Neural progenitor cell (in vitro differentiated cells): ENCODE measurements at regions not wholly inside any gene's neighbourhood (a gene's known extent, or its start where the extent isn't known, plus 50 kb on each side); places are given as distances from the start of the nearest gene placed in this dataset.

ENCODE experiments used
- DNase-seq: peaks from one replicate; pipeline ENCODE4 v3.0.0-alpha.2; 2016; ENCODE audit warnings: low spot score
- H2AFZ ChIP-seq: fragments of 200-600 bp; sonication (generic); replicated peaks from 2 replicates; pipeline ENCODE4 v1.6.1; 2016; ENCODE audit warnings: antibody characterized with exemption
- H3F3A ChIP-seq: fragments of 200-600 bp; sonication (generic); 2 replicates; pipeline ENCODE4 v1.6.1; 2016; ENCODE audit warnings: antibody characterized with exemption, low read depth
- H3K27ac ChIP-seq: fragments of 200-600 bp; sonication (generic); 2 replicates; pipeline ENCODE4 v1.5.1; 2016; ENCODE audit warnings: mild to moderate bottlenecking
- H3K27me3 ChIP-seq: fragments of 200-600 bp; sonication (generic); 2 replicates; pipeline ENCODE4 v1.6.1; 2016; ENCODE audit warnings: mild to moderate bottlenecking, moderate library complexity
- H3K36me3 ChIP-seq: fragments of 200-600 bp; sonication (generic); 2 replicates; pipeline ENCODE4 v1.5.1; 2016
- H3K4me1 ChIP-seq: fragments of 200-600 bp; sonication (generic); 2 replicates; pipeline ENCODE4 v1.6.1; 2016; ENCODE audit warnings: mixed run types
- H3K4me2 ChIP-seq: fragments of 200-600 bp; sonication (generic); 2 replicates; pipeline ENCODE4 v1.6.1; 2016
- H3K4me3 ChIP-seq: fragments of 200-600 bp; sonication (generic); 2 replicates; pipeline ENCODE4 v1.5.1; 2016
- H3K79me2 ChIP-seq: fragments of 200-600 bp; sonication (generic); 2 replicates; pipeline ENCODE4 v1.6.1; 2016; ENCODE audit warnings: low read depth
- H3K9ac ChIP-seq: fragments of 200-600 bp; sonication (generic); 2 replicates; pipeline ENCODE4 v1.6.1; 2016
- H3K9me3 ChIP-seq: fragments of 200-600 bp; sonication (generic); 2 replicates; pipeline ENCODE4 v1.5.1; 2016; ENCODE audit warnings: low read depth
- H4K20me1 ChIP-seq: fragments of 200-600 bp; sonication (generic); 2 replicates; pipeline ENCODE4 v1.6.1; 2016; ENCODE audit warnings: low read depth
- H3K27ac Mint-ChIP-seq: 3 replicates; pipeline ENCODE4 v1.8.0; 2021; ENCODE audit warnings: mixed read lengths
- H3K27me3 Mint-ChIP-seq: 2 replicates; pipeline ENCODE4 v1.8.0; 2022; ENCODE audit warnings: low read depth, mild to moderate bottlenecking, inconsistent platforms, moderate library complexity, mixed read lengths; ENCODE audit not compliant: insufficient read depth
- H3K36me3 Mint-ChIP-seq: 3 replicates; pipeline ENCODE4 v1.8.0; 2021; ENCODE audit warnings: mixed read lengths
- H3K4me1 Mint-ChIP-seq: 3 replicates; pipeline ENCODE4 v1.8.0; 2021; ENCODE audit warnings: mixed read lengths
- H3K4me3 Mint-ChIP-seq: 3 replicates; pipeline ENCODE4 v1.8.0; 2021; ENCODE audit warnings: mild to moderate bottlenecking, moderate library complexity, mixed read lengths
- H3K9me3 Mint-ChIP-seq: 3 replicates; pipeline ENCODE4 v1.8.0; 2020; ENCODE audit warnings: mixed read lengths
- CTCF ChIP-seq: fragments of 200-600 bp; sonication (generic); IDR thresholded peaks from 2 replicates; pipeline ENCODE4 v1.5.1; 2017; ENCODE audit warnings: antibody characterized with exemption, mild to moderate bottlenecking
- EZH2 ChIP-seq: fragments of 200-600 bp; sonication (generic); IDR thresholded peaks from 2 replicates; pipeline ENCODE4 v1.6.1; 2017; ENCODE audit warnings: antibody characterized with exemption, mild to moderate bottlenecking, moderate library complexity
- EZH2phosphoT487 ChIP-seq: fragments of 200-600 bp; sonication (generic); IDR thresholded peaks from 2 replicates; pipeline ENCODE4 v1.6.1; 2017; ENCODE audit warnings: antibody characterized with exemption

- Histone ChIP-seq H3K36me3 (no peaks in the 10 kb centered on the region), H3K27ac (no peak overlapping the region), H3K79me2 (no peaks in the 10 kb centered on the region), H3K9ac (no peak overlapping the region), H4K20me1 (no peaks in the 10 kb centered on the region), H3K27me3 (no peaks in the 10 kb centered on the region), H3K9me3 (no peaks in the 10 kb centered on the region), H3K4me2 (no peak overlapping the region), H2AFZ (no peak overlapping the region), H3K4me1 (peaks cover 6% of the 10 kb centered on the region), H3F3A (no peaks in the 10 kb centered on the region), H3K4me3 (no peak overlapping the region)
- TF ChIP-seq CTCF (peak; percentile 48), EZH2phosphoT487 (no peak)
- no peaks in the 10 kb centered on the region for H3K36me3 Mint-ChIP-seq
- no peak overlapping the region for H3K4me3 Mint-ChIP-seq
- H3K4me1 Mint-ChIP-seq: no peaks in the 10 kb centered on the region
- peak; percentile 14 for DNase-seq
- H3K27ac Mint-ChIP-seq: no peak overlapping the region
- no peaks in the 10 kb centered on the region for H3K9me3 Mint-ChIP-seq
- H3K27me3 Mint-ChIP-seq: no peaks in the 10 kb centered on the region
Observed at GRCh38 chr18:57859314-57859713, 56.2 kb upstream of the ATP8B1 start.

GRCh38 chr18:57856557-57857280 is 53.6 kb upstream of the ATP8B1 start:
- H3K4me2 ChIP-seq: peak overlapping the region; percentile 47
- Mint-ChIP-seq H3K36me3 (no peaks in the 10 kb centered on the region), H3K4me1 (no peaks in the 10 kb centered on the region), H3K27me3 (no peaks in the 10 kb centered on the region), H3K9me3 (no peaks in the 10 kb centered on the region), H3K4me3 (no peak overlapping the region), H3K27ac (no peak overlapping the region)
- no peaks in the 10 kb centered on the region for H4K20me1 ChIP-seq
- no peak overlapping the region for H2AFZ ChIP-seq
- no peaks in the 10 kb centered on the region for H3K79me2 ChIP-seq
- TF ChIP-seq EZH2phosphoT487 (no peak), EZH2 (no peak), CTCF (no peak)
- peaks cover 6% of the 10 kb centered on the region for H3K4me1 ChIP-seq
- no peaks in the 10 kb centered on the region for H3K27me3 ChIP-seq
- no peak overlapping the region for H3K9ac ChIP-seq
- H3K4me3 ChIP-seq: no peak overlapping the region
- H3K36me3 ChIP-seq: no peaks in the 10 kb centered on the region
- H3K27ac ChIP-seq: no peak overlapping the region
- H3K9me3 ChIP-seq: no peaks in the 10 kb centered on the region
- H3F3A ChIP-seq: no peaks in the 10 kb centered on the region
- no peak for DNase-seq

- DNase-seq: no peak
- H3K36me3 Mint-ChIP-seq: no peaks in the 10 kb centered on the region
Observed at GRCh38 chr18:57856128-57856527, 53.0 kb upstream of the ATP8B1 start.

More at GRCh38 chr18:57856128-57856527, 53.0 kb upstream of the ATP8B1 start:
- no peak overlapping the region for H3K27ac Mint-ChIP-seq
- Histone ChIP-seq H3K4me1 (peaks cover 6% of the 10 kb centered on the region), H3K36me3 (no peaks in the 10 kb centered on the region), H3K79me2 (no peaks in the 10 kb centered on the region), H2AFZ (no peak overlapping the region), H3K9me3 (no peaks in the 10 kb centered on the region), H3K27ac (no peak overlapping the region), H3K4me3 (no peak overlapping the region), H3K4me2 (peak overlapping the region; percentile 47), H3K27me3 (no peaks in the 10 kb centered on the region), H3K9ac (no peak overlapping the region), H4K20me1 (no peaks in the 10 kb centered on the region), H3F3A (no peaks in the 10 kb centered on the region)
- H3K27me3 Mint-ChIP-seq: no peaks in the 10 kb centered on the region
- H3K4me3 Mint-ChIP-seq: no peak overlapping the region
- TF ChIP-seq EZH2 (no peak), EZH2phosphoT487 (no peak), CTCF (no peak)
- no peaks in the 10 kb centered on the region for H3K9me3 Mint-ChIP-seq
- no peaks in the 10 kb centered on the region for H3K4me1 Mint-ChIP-seq
